Esophagus squamous epithelium (tissue), 4 donors: ENCODE measurements at regions not wholly inside any gene's neighbourhood (a gene's known extent, or its start where the extent isn't known, plus 50 kb on each side); places are given as distances from the start of the nearest gene placed in this dataset.

Source experiments
- POLR2A ChIP-seq, 4 donors: fragments of 450-650 bp; IDR thresholded peaks; one replicate each; pipeline ENCODE4 v1.6.1; 2017; ENCODE audit warnings: antibody characterized with exemption in 4 of 4, mild to moderate bottlenecking in 4 of 4, moderate library complexity in 3 of 4
- TF ChIP-seq, protein P1 (sequence below), 6 experiments: fragments of 450-650 bp in 4 of 6; fragments of 200-600 bp in 2 of 6; sonication (generic) in 2 of 6; IDR thresholded peaks; one replicate each; pipeline ENCODE4 v1.5.1; 2016 to 2019; ENCODE audit warnings: antibody characterized with exemption in 6 of 6, mild to moderate bottlenecking in 4 of 6, moderate library complexity in 4 of 6

DNA sequence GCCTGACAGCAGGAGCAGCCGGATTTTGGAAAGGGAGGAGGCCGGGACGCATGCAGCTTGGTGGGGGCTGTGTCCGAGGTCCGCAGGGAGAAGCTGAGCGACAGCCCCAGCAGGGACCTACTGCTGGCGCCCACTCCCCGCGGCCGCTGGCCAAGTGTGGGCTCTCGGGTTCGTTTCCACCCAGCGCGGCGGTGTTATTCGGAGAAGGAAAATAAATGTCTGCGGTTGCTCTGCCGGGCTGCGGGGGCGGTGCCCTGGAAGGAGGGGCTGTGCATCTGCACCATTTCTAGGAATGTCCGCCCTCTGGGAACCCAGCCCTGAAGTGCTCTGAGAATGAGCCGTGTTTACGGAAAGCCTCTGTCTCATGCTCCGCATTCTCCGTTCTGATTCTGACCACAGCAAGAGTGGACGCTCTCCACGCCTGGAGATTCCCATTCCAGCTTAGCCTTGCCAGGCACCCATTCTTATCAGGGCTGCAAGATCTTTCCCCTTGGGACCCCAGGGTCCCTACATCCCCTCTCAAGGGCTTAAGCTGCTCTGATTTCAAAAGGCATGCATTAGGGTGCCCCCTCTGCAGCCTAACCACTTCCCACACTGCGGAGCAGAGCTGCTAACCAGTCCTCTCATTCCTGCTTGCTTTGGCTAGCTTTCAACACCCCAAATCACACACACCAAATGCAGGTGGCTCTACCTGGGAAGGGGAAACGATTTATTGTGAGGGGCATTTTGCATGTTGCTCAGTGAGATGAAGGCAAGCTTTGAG lies 256.6 kb upstream of the GLI3 start:
- TF ChIP-seq, protein P1, sequence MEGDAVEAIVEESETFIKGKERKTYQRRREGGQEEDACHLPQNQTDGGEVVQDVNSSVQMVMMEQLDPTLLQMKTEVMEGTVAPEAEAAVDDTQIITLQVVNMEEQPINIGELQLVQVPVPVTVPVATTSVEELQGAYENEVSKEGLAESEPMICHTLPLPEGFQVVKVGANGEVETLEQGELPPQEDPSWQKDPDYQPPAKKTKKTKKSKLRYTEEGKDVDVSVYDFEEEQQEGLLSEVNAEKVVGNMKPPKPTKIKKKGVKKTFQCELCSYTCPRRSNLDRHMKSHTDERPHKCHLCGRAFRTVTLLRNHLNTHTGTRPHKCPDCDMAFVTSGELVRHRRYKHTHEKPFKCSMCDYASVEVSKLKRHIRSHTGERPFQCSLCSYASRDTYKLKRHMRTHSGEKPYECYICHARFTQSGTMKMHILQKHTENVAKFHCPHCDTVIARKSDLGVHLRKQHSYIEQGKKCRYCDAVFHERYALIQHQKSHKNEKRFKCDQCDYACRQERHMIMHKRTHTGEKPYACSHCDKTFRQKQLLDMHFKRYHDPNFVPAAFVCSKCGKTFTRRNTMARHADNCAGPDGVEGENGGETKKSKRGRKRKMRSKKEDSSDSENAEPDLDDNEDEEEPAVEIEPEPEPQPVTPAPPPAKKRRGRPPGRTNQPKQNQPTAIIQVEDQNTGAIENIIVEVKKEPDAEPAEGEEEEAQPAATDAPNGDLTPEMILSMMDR (IDR thresholded peaks at IDR 0.05), result no peak
- no peak for TF ChIP-seq POLR2A (IDR thresholded peaks at IDR 0.05)
